HG02588 (cell line): ENCODE measurements at regions not wholly inside any gene's neighbourhood (a gene's known extent, or its start where the extent isn't known, plus 50 kb on each side); places are given as distances from the start of the nearest gene placed in this dataset.
"Not testable (repeated sequence)": the region's sequence is repeated elsewhere in the genome, so short reads cannot be mapped to it uniquely, and the experiment has no call there.

Experiments used
- ATAC-seq: cut with Tn5 transposase; IDR thresholded peaks from one replicate; pipeline ENCODE4 v1.9.1; 2021; ENCODE audit warnings: mild to moderate bottlenecking, moderate library complexity; ENCODE audit not compliant: unreplicated experiment

DNA sequence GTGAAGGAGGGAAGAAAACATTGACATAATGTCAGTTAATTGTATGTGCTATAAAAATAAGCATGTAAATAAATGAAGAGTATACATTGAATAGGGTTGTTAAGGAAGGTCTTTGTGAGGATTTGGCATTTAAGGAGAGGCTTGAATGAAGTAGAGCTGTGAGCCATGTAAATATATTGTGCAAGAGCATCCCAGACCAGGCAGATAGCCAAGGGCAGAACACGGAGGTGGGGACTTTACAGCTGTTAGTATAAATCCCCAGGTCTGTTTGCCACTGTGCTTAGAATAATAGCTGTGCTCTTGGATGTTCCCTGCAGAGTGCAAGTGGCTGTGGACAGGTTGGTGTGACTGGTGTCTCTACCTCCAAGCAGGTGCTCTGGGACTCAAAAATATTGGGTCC is 211.7 kb downstream of the LRRC70 start:
- ATAC-seq = no peak

- no peak for ATAC-seq
These were observed 207.5 kb downstream of the LRRC70 start for GRCh38 chr5:62786099-62786498.

DNA sequence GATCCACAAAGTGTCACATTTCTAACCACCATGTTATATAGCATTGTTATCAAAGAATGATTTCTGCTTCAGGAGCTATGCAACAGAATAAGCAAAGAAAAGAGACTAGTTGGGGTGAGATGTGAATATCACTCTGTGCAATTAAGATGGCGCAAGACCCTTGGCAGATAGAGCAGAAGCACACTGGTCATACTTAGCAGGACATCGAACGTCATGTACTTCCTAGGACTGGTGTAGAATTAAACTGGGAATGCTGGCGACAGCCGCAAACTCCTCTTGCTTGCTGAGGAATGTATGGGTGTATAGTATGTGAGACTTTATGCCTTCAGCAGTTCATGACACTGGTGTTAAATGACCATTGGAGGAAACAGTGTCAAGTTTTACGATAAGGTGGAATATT is 207.0 kb downstream of the LRRC70 start:
- no peak for ATAC-seq

DNA sequence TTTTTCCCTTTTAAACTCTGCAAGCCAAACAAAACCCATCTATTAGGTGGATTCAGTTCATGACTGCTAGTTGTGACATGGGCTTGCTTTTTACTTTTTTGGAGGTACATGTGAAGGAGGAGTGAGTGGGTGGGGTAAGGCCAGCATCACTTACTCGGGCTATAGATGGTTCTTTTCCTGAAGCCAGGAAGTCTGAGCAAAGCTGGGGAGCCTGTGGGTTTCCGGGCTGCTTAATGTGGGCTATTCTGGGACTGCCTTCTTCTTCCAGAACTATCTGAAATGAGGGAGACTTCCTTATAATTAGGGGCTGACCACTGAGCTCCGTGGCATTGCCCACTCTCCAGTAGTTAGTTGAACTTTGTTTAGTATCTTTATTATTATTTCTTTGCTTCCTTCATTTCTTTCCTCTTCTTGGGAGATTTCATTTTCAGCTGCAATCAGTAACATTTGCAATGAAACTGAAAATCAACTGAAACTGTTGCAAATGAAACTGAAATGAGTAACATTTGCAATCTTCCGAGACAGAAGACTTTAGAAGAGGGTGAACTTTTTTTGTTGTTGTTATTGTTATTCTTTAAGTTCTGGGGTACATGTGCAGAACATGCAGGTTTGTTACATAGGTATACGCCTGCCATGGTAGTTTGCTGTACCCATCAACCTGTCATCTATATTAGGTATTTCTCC is 204.9 kb downstream of the LRRC70 start:
- peak; percentile 57 for ATAC-seq

DNA sequence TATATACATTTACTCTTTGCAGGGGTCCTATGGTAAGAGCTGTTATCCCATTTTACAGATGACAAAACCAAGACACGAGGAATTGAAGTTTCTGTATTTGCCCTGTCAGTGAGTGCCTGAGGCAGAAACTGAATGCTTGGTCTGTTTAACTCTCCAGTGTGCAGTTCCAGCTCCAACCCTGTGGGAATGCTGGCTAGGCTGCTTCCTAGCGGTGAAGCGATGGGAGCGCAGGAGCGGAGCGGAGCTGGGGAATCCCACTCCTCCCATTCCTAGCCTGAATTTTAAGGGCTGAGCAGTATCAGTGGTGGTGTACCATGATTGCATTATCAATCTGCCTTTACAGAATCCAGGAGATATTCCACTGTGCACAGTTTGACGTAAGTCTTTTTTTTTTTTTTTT is 202.3 kb downstream of the LRRC70 start:
- ATAC-seq = no peak

DNA sequence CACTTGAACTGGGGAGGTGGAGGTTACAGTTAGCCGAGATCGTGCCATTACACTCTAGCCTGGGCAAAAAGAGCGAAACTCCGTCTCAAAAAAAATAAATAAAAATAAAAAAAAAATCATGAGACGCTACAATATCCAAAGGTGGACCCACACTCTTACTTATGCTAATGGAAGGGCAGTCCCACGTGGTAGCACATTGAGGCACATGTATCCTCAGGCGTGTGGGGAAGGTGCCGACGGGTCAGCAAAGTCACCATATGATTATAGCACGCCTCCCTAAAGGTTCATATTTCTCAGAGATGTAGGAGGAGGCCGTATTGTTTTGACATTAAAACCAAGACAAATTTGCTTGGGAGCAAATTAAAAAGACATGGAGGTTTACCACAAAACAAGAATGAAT is 201.6 kb downstream of the LRRC70 start:
- no peak for ATAC-seq

- peak; percentile 54 for ATAC-seq
These were observed 200.4 kb downstream of the LRRC70 start for GRCh38 chr5:62779010-62779422.

DNA sequence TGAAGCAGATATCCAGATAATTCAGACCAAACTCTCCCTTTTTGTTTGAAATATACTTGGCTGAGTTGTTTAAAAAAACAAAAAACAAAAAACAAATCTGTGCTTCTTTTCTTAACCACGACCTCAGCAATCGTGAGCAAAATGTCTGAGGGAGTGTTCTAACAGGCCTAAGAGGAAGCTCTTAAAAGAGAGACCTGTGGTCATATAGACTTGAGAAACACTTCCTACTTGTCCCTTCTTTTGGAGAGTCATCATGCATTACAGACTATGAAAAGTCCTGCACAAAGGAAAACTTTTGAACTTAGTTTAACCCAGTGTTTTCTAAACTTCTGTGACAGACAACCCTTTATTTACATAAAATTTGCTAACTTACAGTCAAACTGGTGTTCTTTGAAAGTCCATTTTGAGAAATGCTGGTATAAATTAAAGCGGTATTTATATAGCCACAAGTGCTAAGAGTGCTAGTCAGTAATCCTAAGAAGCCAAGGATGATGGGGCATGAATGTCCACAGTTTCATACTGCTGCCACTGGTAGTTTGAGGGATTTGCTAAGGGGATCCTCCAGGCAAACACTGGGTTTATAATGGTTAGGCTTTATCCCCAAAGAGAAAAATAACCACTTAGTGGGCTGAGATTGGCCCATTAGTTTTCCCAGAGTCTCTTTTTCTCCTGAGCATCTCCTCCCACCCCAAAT is 199.8 kb downstream of the LRRC70 start:
- peak; percentile 16 for ATAC-seq

DNA sequence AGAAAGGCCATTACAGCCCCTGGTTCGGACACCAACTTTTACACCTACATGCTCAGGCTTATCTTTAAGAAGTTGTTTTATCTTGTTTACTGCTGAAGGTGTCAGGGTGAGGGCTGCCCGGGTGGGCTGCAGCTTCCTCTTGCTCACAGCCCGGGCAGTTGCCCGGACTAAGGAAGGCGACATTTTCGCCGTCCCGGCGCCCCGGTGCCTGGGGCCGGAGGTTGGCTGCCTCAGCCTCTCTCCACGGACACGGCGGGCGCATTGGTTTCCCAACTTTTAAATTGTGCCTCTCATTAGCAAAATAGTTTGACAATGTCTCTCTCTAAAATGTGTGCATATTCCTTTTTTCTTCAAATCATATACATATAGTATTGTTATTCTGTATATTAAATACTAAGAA is 198.5 kb downstream of the LRRC70 start:
- ATAC-seq = not testable (repeated sequence)

DNA sequence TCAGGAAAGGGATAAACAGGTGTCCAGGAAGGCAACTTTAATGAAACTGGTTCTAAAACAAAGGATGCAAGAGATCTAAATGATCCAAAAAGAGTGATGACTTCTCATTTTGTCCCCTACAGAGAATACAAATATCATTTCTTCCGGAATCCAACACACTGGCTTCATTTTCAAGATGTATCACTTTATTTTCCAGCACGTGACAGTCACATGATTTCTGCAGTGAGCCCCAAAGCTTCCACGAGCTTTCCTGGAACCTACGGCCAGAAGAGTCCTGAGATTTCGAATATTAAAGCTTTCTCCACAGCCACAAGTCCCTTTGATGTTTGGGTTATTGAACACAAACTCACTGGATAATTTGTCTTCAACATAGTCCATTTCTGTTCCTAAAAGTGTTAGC is 198.0 kb downstream of the LRRC70 start:
- ATAC-seq = not testable (repeated sequence)

- ATAC-seq = no peak
These were observed 194.8 kb downstream of the LRRC70 start for GRCh38 chr5:62773460-62773859.

DNA sequence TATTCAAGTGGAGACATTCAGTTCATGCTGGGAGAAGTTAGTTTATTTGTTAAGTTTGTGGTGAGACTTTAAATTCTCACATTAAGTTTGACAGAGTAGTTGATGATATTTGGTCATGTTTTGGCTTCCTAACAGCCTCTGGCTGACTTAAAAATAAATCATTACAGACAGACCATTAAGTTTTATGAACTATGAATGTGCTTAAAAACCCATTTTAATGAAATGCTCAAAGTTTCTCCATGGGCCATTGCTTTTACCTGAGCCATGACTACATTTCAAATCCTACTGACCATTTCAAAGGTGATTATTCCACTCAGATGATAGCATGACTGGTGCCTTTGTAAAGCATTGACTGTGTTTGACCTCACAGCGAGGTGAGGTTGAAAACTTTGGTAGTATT is 192.7 kb downstream of the LRRC70 start:
- no peak for ATAC-seq

GRCh38 chr5:62767650-62768049 is 189.0 kb downstream of the LRRC70 start:
- no peak for ATAC-seq

DNA sequence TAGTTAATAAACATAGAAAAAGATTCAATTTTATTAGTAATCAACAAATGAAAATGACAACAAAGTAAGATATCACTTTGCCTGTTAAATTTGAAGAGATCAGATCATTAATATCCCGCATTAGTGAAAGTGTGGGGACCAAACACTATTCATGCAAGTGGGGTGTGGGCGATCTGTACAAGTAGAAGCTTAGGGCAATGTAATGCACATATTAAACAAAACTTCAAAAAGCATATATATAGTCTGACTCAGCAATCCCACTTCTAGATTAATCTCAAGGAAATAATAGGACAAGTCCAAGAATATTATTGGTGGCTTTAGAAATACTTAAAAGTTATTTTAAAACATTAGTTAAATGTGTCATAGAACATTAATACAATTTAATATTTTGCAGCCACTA is 188.5 kb downstream of the LRRC70 start:
- ATAC-seq = no peak

GRCh38 chr5:62762503-62762902 is 183.9 kb downstream of the LRRC70 start:
- ATAC-seq = no peak

- not testable (repeated sequence) for ATAC-seq
These were observed 179.1 kb downstream of the LRRC70 start for GRCh38 chr5:62757686-62758085.

GRCh38 chr5:62752998-62753367 is 174.4 kb downstream of the LRRC70 start:
- not testable (repeated sequence) for ATAC-seq

GRCh38 chr5:62752056-62752997 is 173.7 kb downstream of the LRRC70 start:
- ATAC-seq = not testable (repeated sequence)

DNA sequence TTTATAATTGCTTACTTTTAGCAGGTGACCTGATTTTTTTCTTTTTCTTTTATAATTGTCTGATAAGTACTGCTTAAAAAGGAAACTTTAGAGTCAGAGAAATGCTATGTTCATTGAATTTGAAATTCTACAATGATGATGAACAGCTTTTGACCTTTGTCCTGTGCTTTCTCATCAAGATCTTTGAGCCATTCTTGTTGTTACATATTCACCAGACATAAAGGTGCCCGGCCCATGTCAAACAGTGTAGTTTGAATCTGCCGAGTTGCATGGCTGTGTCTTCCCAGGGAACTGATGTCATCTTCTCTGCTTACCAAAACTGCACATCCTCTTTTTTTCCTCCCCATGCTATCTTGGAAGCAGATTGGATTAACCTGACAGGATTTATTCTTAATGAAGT is 163.6 kb downstream of the LRRC70 start:
- ATAC-seq = no peak

DNA sequence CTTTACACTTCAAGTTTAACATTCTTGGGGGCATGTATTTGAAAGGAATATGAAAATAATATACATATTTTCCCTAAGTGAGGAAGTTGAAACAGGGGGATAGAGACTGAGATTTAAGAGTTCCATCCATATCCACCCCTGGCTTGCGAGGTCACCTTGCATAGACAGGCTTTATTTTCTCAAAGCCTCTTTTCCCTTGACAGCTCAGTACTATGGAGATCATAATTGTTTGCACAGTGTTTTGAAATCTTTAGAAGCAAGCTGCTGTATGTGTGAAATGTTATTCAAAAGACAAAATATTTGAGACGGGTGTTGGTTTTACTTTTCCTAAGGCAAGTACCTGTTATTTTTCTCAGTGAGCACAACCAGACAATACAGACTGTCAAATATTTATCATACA is 163.1 kb downstream of the LRRC70 start:
- no peak for ATAC-seq

- no peak for ATAC-seq
These were observed 159.1 kb downstream of the LRRC70 start for GRCh38 chr5:62737766-62738165.
